Activated CD8-positive, alpha-beta T cell treated with anti-CD3 and anti-CD28 coated beads for 36 hours (primary cell): ENCODE measurements at regions not wholly inside any gene's neighbourhood (a gene's known extent, or its start where the extent isn't known, plus 50 kb on each side); places are given as distances from the start of the nearest gene placed in this dataset.

ENCODE experiments used
- ATAC-seq: fragments of 200-7000 bp; cut with Tn5 transposase; one replicate; pipeline ENCODE4 v1.10.0; 2021; ENCODE audit warnings: mild to moderate bottlenecking, moderate library complexity
- CTCF ChIA-PET: fragments of 350-600 bp; sonication (Branson Sonifier 250); formaldehyde crosslinking; loops from one replicate; lab custom pipeline; 2021; ENCODE audit warnings: antibody characterized with exemption; lab: Charles Lee
- POLR2A ChIA-PET: fragments of 350-600 bp; sonication (Branson Sonifier 250); formaldehyde crosslinking; loops from one replicate; lab custom pipeline; 2021; ENCODE audit warnings: antibody characterized with exemption; lab: Charles Lee
- DNase-seq: peaks from one replicate; pipeline ENCODE4 v3.0.0-alpha.2; 2020
- H3K27ac Mint-ChIP-seq: one replicate; pipeline ENCODE4 v1.8.0; 2021; ENCODE audit warnings: mild to moderate bottlenecking, mixed read lengths
- H3K27me3 Mint-ChIP-seq: one replicate; pipeline ENCODE4 v1.8.0; 2021; ENCODE audit warnings: mixed read lengths
- H3K36me3 Mint-ChIP-seq: one replicate; pipeline ENCODE4 v1.8.0; 2021; ENCODE audit warnings: low read depth, mixed read lengths
- H3K4me1 Mint-ChIP-seq: one replicate; pipeline ENCODE4 v1.8.0; 2021; ENCODE audit warnings: low read depth, mixed read lengths
- H3K4me3 Mint-ChIP-seq: one replicate; pipeline ENCODE4 v1.8.0; 2021; ENCODE audit warnings: mild to moderate bottlenecking, moderate library complexity, mixed read lengths
- H3K9me3 Mint-ChIP-seq: one replicate; pipeline ENCODE4 v1.8.0; 2021; ENCODE audit warnings: mixed read lengths
- intact Hi-C: fragments of 100-400 bp; cut with micrococcal nuclease; formaldehyde crosslinking; loops from one replicate; pipeline ENCODE4 v1.10.0; 2022
- TF ChIP-seq, protein P1 (sequence below): fragments of 200-600 bp; IDR thresholded peaks from one replicate; pipeline ENCODE4 v1.8.0; 2022; ENCODE audit warnings: antibody characterized with exemption, mild to moderate bottlenecking

DNA sequence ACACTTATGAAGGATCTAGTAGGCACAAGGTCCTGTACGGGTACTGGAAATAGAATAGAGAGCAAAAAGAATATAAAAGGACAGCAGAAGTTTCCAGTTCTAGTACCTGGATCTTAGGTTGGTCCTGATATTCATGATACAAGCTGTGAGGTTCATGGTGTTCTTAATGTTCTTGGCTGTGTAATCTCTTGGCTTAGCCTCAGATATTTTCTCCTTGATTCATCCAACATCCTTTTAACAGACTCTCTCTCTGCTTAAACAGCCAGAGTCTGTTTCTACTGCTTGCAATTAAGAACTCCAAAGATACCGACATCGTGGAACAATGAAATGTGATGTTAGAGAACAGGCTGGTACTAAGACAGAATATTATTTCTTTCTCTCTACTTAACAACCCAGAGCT is 49.9 kb downstream of the CNTN3 start:
- no peak for ATAC-seq
- Mint-ChIP-seq H3K4me1 (no peaks in the 10 kb centered on the region), H3K36me3 (no peaks in the 10 kb centered on the region), H3K27me3 (no peaks in the 10 kb centered on the region), H3K4me3 (no peak overlapping the region), H3K9me3 (peaks cover 13% of the 10 kb centered on the region), H3K27ac (no peak overlapping the region)
- ChIA-PET POLR2A (no interaction called here), CTCF (no interaction called here)
- intact Hi-C loops: no loop called here
- no peak for DNase-seq
- TF ChIP-seq, protein P1, sequence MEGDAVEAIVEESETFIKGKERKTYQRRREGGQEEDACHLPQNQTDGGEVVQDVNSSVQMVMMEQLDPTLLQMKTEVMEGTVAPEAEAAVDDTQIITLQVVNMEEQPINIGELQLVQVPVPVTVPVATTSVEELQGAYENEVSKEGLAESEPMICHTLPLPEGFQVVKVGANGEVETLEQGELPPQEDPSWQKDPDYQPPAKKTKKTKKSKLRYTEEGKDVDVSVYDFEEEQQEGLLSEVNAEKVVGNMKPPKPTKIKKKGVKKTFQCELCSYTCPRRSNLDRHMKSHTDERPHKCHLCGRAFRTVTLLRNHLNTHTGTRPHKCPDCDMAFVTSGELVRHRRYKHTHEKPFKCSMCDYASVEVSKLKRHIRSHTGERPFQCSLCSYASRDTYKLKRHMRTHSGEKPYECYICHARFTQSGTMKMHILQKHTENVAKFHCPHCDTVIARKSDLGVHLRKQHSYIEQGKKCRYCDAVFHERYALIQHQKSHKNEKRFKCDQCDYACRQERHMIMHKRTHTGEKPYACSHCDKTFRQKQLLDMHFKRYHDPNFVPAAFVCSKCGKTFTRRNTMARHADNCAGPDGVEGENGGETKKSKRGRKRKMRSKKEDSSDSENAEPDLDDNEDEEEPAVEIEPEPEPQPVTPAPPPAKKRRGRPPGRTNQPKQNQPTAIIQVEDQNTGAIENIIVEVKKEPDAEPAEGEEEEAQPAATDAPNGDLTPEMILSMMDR: no peak

DNA sequence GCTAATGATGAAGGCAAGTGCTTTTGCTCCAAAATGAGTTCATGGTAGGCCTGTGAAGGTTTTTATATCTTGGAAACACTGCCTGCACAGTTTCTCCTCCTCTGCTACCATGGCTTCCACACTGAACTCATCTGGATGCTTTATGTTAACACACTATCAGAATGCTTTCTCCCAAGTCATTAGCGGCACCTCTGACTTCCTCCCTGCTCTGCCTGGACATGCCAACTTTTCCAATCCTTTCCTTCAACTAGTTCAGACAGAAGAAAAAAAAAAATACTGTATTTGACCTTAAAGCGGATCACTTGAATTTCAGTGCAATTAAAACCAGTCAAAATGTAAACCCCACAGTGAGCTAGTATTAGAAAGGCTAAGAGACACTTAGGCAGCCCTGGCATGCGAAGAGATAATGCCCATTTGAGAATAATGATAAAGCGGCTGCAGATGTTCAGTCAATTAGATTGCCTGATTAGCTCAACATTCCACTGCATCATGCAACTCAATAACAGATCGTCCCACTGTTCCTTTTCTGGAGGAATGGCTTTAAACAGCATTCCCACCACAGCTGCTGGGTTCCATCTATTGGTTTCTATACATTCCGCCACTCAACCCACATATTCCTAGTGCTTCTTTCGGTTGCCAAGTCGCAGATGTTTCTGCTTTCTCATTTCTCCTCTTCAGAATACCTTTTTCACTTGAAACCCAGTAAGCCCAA is 51.7 kb downstream of the CNTN3 start:
- CTCF ChIA-PET: no interaction called here
- Mint-ChIP-seq H3K36me3 (no peaks in the 10 kb centered on the region), H3K27me3 (no peaks in the 10 kb centered on the region), H3K27ac (no peak overlapping the region), H3K4me3 (no peak overlapping the region), H3K4me1 (no peaks in the 10 kb centered on the region), H3K9me3 (peaks cover 10% of the 10 kb centered on the region)
- DNase-seq: no peak
- intact Hi-C loops: no loop called here
- POLR2A ChIA-PET: no interaction called here
- TF ChIP-seq, protein P1: no peak
- no peak for ATAC-seq

DNA sequence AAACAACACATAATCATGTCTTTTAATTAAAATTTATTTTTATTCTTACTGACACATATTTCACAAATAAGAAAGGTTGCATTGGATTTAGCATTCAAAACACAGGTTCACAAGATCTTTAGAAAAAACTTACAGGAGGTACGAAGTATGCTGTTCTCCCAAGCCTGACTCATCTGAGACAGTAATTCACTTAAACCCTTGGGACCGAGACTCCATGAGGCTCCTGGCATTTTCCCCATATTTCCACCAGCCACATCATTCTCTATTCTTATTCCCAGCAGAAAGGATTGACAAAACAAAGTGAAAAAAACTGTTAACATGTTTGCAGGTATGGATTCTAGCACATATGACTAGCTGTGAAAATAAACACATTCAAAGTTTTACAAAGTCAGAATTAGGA is 52.6 kb downstream of the CNTN3 start:
- CTCF ChIA-PET: no interaction called here
- Mint-ChIP-seq H3K27ac (no peak overlapping the region), H3K9me3 (peaks cover 10% of the 10 kb centered on the region), H3K4me1 (no peaks in the 10 kb centered on the region), H3K4me3 (no peak overlapping the region), H3K27me3 (no peaks in the 10 kb centered on the region), H3K36me3 (no peaks in the 10 kb centered on the region)
- intact Hi-C loops: no loop called here
- ATAC-seq (no peak), DNase-seq (no peak)
- TF ChIP-seq, protein P1: no peak
- POLR2A ChIA-PET: no interaction called here

DNA sequence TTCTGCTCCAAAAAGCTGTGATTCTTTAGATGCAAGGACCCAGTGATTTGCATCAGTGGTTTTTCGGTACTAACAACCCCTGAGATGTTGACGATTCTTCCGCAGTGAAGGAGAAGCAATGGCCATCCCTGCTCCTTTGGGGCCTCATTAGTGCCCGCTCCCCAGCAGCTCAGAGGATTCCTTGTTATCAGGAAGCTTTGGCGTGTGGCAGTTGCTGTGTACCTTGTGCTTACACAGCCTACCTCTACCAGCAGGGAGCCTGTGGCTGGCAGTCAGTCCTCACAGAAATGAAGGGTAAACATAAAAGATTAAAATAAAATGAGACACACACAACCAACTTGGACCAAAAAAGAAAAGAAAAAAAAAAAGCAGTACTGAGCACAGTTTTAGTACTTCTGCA is 55.2 kb downstream of the CNTN3 start:
- TF ChIP-seq, protein P1: no peak
- intact Hi-C loops: no loop called here
- no peak for ATAC-seq
- ChIA-PET POLR2A (no interaction called here), CTCF (no interaction called here)
- Mint-ChIP-seq H3K27me3 (no peaks in the 10 kb centered on the region), H3K36me3 (no peaks in the 10 kb centered on the region), H3K9me3 (peaks cover 11% of the 10 kb centered on the region), H3K27ac (no peak overlapping the region), H3K4me1 (no peaks in the 10 kb centered on the region), H3K4me3 (no peak overlapping the region)
- no peak for DNase-seq

DNA sequence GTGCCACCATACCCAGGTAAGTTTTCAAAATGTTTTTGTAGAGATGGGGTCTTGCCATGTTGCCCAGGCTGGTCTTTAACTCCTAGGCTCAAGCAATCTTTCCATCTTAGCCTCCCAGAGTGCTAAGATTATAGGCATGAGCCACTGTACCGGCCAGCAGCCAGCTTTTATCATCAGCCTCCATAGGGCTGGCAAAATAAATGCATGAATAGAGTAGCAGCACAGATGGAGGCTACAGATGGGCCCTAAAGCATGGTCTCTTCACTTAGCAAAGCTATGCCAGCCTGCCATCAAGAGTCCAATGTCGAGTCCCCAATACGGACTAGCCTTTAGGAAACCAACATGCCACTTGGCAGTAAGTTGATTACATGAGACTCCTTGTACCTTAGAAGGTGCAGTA is 63.8 kb downstream of the CNTN3 start:
- Mint-ChIP-seq H3K4me3 (no peak overlapping the region), H3K4me1 (no peaks in the 10 kb centered on the region), H3K27me3 (no peaks in the 10 kb centered on the region), H3K36me3 (no peaks in the 10 kb centered on the region), H3K9me3 (peaks cover 19% of the 10 kb centered on the region), H3K27ac (no peak overlapping the region)
- ChIA-PET CTCF (no interaction called here), POLR2A (no interaction called here)
- DNase-seq (no peak), ATAC-seq (no peak)
- intact Hi-C loops: no loop called here
- TF ChIP-seq, protein P1: no peak
